AG08396 (cell line): ENCODE measurements at regions not wholly inside any gene's neighbourhood (a gene's known extent, or its start where the extent isn't known, plus 50 kb on each side); places are given as distances from the start of the nearest gene placed in this dataset.
"Not testable (repeated sequence)": the region's sequence is repeated elsewhere in the genome, so short reads cannot be mapped to it uniquely, and the experiment has no call there.

ENCODE experiments used
- DNase-seq: peaks from one replicate; pipeline ENCODE4 v3.0.0; 2012; ENCODE audit warnings: low spot score, mixed read lengths

DNA sequence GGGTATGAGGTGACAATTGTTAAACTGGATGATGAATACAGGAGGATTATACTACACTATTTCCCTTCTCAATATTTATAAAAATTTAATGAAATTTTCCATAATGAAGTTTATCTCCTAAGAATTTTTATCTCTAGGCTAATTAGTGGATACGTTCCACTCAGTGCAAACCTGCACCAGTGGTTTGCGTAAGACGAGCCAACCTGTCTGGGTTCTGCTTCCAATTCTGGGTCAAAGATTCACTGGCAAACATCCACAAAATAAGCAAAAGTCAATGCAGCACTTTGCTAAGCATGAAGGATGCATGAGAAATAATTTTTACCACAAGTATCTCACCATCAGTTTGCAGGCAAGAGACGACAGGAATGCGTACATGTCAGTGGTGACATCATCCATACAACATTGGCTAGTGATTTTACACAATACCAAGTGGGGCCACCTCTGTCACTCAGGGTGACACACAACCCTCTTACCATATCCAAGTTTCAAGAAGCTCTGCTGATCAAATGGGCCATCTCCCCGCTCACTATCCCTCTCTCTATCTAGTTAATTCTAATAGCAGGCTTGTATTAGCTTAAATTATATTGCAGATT lies 51.7 kb downstream of the FAM50B start:
- DNase-seq = no peak

- no peak for DNase-seq
Measured at GRCh38 chr6:3902871-3903648, 53.9 kb downstream of the FAM50B start.

DNA sequence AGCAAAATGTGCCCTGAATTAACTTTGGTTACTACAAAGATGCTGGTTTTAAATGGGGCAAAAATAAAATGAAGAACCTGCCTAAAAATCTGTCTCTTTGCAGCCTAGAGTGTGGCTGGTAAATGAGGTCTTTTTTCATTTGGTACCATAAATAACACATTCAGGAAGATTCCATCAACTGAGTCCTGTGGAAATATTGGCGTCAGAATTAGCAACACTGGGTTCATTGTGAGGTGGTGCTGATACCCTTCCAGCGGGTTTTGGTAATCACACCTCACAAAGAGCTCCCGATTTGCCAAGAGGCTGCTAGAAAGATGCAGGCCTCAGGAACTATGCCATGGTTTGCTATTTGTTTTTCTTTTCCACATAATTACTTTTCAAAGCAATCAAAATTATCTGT lies 55.3 kb downstream of the FAM50B start:
- DNase-seq = no peak

DNA sequence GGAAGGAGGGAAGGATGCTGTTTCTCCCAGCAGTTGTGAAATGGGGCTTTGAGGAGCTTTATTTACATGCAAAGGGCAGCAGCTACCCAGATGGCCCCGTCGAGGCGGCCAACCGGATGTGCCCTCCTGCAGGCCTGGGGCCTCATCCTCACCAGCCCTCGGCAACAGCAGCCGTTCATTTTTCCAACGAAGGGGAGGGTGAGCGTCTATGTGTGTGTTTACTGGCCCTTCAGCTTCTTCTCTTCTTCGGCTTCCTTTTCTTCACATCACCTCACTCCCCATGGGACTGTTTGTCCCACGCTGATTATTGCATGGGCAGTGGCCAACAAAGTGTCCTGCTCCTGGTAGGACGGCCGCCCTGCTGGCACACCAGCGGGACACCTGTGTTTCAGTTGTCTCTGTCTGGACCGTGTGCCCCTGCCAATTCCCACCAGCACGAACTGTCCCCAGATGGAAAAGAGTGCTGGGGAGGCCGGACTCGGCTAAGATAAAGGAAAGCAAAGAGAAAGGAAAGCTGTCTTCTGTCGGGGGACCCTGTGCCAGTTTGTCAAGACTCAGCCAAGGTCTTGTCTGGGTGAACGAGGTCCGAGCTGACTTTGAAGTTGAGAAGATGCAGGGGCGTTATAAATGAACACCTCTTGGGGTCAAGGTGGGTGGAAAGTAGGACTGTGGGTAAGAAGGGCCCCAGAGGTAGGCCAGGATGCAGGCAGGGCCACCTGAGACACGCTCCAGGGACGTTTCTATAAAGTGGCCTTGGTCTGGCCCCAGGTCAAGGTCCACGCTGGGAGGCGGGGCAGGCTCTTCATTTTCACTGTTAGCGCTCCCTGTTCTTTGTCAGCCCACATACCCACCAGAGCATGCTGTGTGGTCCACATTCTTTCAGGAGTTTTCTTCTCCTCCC lies 57.0 kb downstream of the FAM50B start:
- no peak for DNase-seq

GRCh38 chr6:3906846-3907151 lies 57.6 kb downstream of the FAM50B start:
- DNase-seq = no peak

GRCh38 chr6:3908223-3908622 lies 59.0 kb downstream of the FAM50B start:
- DNase-seq = no peak

- no peak for DNase-seq
Measured at GRCh38 chr6:3908961-3909360, 59.8 kb downstream of the FAM50B start.

DNA sequence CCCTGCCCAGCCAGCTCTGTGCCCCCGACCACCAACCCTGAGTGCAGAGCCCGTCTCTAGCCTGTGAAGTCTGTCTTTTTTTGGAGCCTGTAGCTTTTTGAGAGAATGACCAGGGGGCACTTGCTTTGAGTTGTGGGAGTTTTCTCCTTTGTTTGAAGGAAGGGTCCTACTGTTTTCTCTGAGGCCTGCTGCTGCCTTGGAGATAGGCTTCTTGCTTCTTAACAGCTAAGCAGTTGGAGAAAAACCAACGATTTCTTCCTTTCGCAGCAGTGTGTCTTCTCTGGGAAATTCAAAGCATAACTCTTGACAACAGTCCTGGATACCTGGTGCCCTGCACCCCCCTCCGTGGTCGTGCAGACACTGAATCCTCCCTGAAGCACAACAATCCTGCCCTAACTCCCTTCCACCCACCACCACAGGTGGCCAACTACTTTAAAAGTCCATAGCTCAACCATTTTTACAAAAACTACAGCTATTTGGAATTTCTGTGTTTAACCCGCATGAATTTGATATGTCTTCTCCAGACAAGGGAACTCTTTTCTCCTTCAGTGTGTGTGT lies 61.0 kb downstream of the FAM50B start:
- DNase-seq = no peak

DNA sequence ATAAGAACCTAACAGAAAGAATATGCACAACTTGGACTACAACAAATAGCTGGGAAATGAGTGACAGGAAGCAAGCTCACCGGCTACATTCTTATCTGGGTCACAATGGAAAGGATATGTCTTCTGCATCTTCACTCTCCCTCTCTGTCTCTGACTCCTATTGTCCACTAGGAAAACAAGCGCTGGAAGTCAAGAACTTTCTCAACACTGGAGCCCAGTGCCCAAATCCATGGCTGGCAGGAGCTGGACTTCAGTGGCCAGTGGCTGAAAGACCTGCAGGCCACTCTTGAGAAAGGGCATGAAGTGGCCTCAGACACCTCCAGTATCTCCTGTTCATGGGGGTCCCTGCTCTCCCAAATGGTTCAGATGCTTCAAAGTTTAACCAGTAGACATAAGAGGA lies 62.0 kb downstream of the FAM50B start:
- no peak for DNase-seq

DNA sequence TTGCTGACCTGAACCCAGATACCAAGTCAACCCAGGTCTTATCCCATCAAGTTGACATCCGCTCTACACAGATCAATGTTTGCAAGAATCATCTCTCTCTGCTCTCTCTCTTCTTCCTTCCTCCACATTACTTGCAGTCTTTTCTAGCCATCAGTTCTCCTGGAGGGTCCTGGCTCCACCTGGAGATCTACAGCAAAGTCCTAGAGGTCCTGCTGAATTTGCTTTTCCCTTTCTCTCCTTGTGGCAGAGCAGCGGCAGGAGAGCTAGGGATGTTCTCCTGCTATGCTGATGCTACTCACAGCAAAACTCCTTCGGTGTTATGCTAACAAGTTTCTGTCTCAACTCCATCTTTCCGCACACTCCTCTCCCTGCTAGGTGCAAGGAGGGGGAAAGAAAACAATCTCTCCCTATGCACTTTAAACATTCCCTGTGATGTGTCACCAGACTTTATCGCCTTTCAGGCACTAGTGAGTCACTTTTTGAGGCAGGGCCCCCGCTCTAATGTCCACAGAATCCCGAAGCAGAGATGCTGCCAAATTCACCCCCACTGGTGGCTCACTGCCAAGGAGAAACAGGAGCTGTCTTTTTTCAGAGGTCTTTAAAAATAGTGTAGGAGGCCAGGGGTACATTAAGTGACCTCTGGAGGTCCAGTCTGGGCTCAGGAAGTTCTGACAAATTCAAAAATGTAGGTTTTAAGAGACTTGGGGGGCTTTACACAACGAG lies 62.6 kb downstream of the FAM50B start:
- DNase-seq = peak; percentile 64

DNA sequence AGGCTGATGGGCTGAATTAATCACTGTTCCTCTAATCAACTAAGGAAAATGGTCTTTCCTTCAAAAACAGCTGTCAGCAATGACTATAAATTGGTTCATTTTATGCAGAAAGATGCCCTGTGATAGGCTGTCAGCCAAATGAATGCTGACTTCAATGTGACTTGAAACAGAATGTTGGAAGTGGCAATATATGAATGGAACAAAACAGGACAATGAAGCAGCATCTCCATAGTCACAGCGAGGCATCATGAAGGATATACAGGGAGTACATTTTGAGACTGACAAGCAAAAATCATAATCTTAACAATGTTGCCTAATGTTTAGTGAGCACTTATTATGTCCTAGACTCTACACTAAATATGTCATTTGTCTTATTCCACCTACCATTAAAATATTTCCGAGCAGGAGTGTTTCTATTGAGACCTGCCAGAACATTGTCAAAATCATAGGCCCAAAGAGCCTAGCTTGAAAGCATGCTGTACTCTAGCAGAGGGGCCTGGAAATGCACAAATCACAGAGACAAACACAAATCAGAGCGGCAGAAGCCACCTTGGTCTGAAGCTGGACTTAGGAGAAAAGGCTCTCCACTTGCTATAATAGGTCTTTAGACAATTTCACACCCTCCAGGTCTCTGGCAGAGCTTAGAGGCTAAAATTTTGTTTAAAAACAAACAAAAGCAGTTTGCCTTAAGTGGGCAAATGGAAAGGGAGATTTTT lies 63.3 kb downstream of the FAM50B start:
- DNase-seq = no peak

DNA sequence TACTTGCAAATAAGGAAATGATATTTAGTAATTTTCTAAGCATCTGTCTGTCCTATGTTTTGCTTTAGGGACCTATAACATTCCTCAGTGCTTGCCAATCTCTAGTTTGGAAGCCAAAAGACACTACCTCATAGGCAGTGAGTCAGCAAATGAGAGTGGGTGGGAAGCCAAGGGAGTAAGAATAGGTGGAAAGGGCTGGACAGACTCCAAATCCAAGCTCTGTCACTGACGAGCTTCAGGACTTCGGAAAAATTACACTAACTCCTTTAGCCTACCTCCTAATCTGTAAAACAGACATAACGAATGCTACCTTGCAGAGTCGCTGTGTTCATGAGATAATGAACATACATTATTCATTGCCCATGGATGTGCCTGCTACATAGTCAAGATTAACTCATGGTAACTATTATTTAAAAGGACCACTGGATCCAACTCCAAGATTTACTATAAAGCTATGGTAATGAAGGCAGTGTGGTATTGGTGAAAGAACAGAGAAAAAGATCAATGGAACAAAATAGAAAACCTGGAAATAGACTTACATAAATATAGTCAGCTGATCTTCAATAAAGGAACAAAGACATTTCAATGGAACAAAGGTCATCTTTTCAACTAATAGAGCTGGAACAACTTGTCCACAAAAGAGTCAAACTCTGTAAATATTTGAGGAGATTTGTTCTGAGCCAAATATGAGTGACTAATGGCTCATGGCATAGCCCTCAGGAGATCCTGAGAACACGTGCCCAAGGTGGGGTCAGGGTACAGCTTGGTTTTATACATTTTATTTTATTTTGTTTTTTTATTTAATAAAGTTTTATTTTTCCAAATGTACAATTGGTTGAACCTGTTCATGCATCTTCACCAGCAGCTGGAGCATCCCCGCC lies 64.1 kb downstream of the FAM50B start:
- peak; percentile 78 for DNase-seq

GRCh38 chr6:3913958-3914337 lies 64.8 kb downstream of the FAM50B start:
- DNase-seq = no peak

- DNase-seq = no peak
Measured at GRCh38 chr6:3915076-3915791, 66.1 kb downstream of the FAM50B start.

GRCh38 chr6:3916211-3916610 lies 67.0 kb downstream of the FAM50B start:
- no peak for DNase-seq

- not testable (repeated sequence) for DNase-seq
Measured at GRCh38 chr6:3916749-3917148, 67.6 kb downstream of the FAM50B start.

DNA sequence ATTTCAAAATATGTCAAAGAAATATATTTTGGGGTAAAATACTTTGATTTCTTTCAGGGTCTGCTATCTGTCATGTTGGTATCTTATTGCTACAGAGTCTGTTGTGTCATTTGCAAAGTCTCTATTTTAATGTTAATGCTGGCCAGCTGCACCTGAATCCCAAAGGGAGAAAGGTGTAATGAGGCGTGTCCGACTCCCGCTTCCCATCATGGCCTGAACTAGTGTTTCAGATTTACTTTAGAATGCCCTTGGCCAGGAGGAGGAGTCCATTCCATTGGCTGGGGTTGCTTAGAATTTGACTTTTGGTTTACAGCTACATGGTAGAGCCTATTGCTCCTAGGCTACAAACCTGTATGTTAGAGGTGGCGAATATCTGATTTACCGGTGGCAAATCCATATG lies 69.3 kb downstream of the FAM50B start:
- DNase-seq = no peak

DNA sequence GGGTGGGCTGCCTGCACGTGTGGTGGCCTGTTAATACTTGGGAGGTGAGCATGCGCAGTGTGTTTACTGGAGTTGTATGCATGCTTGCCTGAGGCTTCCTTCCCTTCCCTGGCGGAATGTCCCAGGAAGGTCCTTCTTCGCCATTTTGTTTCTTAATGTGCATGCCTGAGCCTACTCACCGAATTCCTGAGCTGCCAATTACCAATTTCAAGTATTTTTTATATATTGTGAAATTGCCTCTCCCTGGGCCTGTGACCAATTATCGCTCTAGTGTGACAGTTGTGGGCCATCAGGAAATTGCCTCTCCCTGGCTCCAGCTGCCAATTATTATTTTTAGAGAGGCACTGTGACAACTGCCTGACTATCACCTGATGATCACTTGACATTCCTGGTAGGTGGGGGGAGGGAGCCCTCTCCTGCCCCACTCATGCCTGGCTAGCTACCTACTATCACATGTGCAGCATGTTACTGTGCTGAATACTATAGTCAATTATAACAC lies 70.0 kb downstream of the FAM50B start:
- no peak for DNase-seq

DNA sequence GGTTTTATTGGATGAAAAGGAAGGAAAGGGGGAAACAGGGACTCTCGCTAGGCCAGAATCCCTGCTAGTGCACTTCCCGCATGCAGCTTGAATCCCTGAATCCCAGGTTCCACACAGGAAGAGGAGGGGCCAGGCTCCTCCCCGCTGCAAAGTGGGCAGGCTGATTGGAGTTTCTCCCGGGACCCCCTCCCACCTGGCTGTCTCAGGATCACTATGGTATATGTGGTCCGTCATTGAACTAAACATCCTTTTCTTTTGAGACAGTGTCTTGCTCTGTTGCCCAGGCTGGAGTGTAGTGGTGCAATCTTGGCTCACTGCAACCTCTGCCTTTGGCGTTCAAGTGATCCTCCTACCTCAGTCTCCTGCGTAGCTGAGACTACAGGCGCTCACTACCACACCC lies 70.7 kb downstream of the FAM50B start:
- no peak for DNase-seq

DNA sequence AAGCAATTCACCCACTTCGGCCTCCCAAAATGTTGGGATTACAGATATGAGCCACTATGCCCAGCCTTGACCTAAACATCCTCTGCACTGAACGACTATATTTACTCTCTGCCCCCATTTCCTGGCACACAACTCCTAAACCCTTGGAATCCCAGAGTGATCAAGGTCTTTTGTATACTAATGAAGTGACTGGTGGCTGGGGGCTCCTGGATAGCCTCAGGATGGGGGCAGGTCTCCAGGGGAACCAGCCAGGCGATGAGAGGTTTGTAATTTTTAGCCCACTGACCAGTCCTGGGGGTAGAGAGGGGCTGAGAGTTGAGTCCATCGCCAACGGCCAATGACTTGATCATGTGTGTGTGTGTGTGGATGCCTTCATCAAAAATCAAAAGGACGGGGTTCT lies 71.1 kb downstream of the FAM50B start:
- no peak for DNase-seq
